ENCODE measurements at regions not wholly inside any gene's neighbourhood (a gene's known extent, or its start where the extent isn't known, plus 50 kb on each side); places are given as distances from the start of the nearest gene placed in this dataset.

GRCh38 chr21:24278711-24279110, 1328.6 kb downstream of the MRPL39 start:
- Histone ChIP-seq H3K56ac (replicated peaks; ENCODE audit: insufficient read length, low read depth, low read length) (no peak overlapping the region), H3K23ac (ENCODE audit: insufficient read length) (no peak overlapping the region)
- CTCF ChIA-PET (ENCODE audit: partially characterized antibody), result no interaction called here
- TF ChIP-seq ATF2 (IDR thresholded peaks at IDR 0.05; ENCODE audit: low read length) (no peak), FOSL1 (IDR thresholded peaks at IDR 0.05; ENCODE audit: insufficient read depth, low read depth, low read length) (no peak), SAP30 (IDR thresholded peaks at IDR 0.05; ENCODE audit: insufficient read depth, insufficient replicate concordance, low read length) (no peak), CBX5 (IDR thresholded peaks at IDR 0.05; ENCODE audit: low read depth, low read length) (no peak), RAD21 (IDR thresholded peaks at IDR 0.05 in 1 of 2, conservative IDR thresholded peaks at IDR 0.05 in 1 of 2; ENCODE audit: low read depth in 2 of 2, low read length in 2 of 2) (no peak), GTF2F1 (IDR thresholded peaks at IDR 0.05; ENCODE audit: borderline replicate concordance, low read depth, low read length) (no peak), HDAC6 (IDR thresholded peaks at IDR 0.05; ENCODE audit: low read depth, low read length) (no peak), CHD1 (IDR thresholded peaks at IDR 0.05; ENCODE audit: low read depth, low read length) (no peak), SUZ12 (IDR thresholded peaks at IDR 0.05; ENCODE audit: low read length) (no peak), MAFK (IDR thresholded peaks at IDR 0.05; ENCODE audit: low read depth, low read length) (no peak), TAF7 (optimal IDR thresholded peaks at IDR 0.05; ENCODE audit: borderline replicate concordance, low read depth, low read length) (no peak), KDM4A (IDR thresholded peaks at IDR 0.05; ENCODE audit: low read depth, low read length, severe bottlenecking) (no peak), TAF1 (IDR thresholded peaks at IDR 0.05; ENCODE audit: low read depth, low read length) (no peak)

More at GRCh38 chr21:24278711-24279110, 1328.6 kb downstream of the MRPL39 start:
- H2BK15ac ChIP-seq (ENCODE audit: low read length), result no peak overlapping the region
- no peaks in the 10 kb centered on the region for H4K20me1 ChIP-seq (replicated peaks in 1 of 2; ENCODE audit: control insufficient read depth in 1 of 2, insufficient read depth in 2 of 2, low read length in 2 of 2)
- H3K79me2 ChIP-seq (ENCODE audit: control insufficient read depth in 1 of 2, insufficient read depth in 2 of 2, low read length in 2 of 2), result no peaks in the 10 kb centered on the region
- 97% methylated on average over 2 of the region's 2 CpGs; no CpG with 5 or more reads in 1 of the 2 experiments for WGBS, 2 experiments (ENCODE audit: extremely low coverage in 1 of 2, insufficient coverage in 1 of 2, insufficient read length in 1 of 2, insufficient replicate concordance in 2 of 2, low coverage in 1 of 2, low lambda C conversion rate in 2 of 2, missing lambda C conversion rate in 1 of 2)
- H2AFZ ChIP-seq (ENCODE audit: low read length), result no peak overlapping the region
- H3K27ac ChIP-seq (ENCODE audit: low read depth, low read length), result no peak overlapping the region
- no peak overlapping the region for H2BK20ac ChIP-seq (ENCODE audit: low read length)
- H2BK120ac ChIP-seq (replicated peaks; ENCODE audit: low read depth, low read length), result no peak overlapping the region
- no peak overlapping the region for H4K5ac ChIP-seq (ENCODE audit: insufficient read length, low read depth, low read length)
- no peaks in the 10 kb centered on the region for H3K79me1 ChIP-seq (ENCODE audit: low read depth, low read length)
- H2BK12ac ChIP-seq (ENCODE audit: low read depth, low read length), result no peak overlapping the region
- no peak overlapping the region for H3K4me3 ChIP-seq (ENCODE audit: extremely low read depth in 1 of 4, insufficient read depth in 2 of 4, low read depth in 3 of 4, low read length in 4 of 4)
- no peaks in the 10 kb centered on the region for H3K4me1 ChIP-seq (replicated peaks in 1 of 4; ENCODE audit: control insufficient read depth in 3 of 4, insufficient read depth in 4 of 4, low read length in 3 of 4)
- no peak overlapping the region for H3K14ac ChIP-seq (ENCODE audit: insufficient read length)
- no peak overlapping the region for H3K18ac ChIP-seq (ENCODE audit: extremely low read depth, low read length)
- no peak overlapping the region for H2BK5ac ChIP-seq (ENCODE audit: low read depth, low read length)
- no peak overlapping the region for H4K91ac ChIP-seq (replicated peaks; ENCODE audit: insufficient read length, low read length)
- no peak overlapping the region for H3K9ac ChIP-seq (replicated peaks in 1 of 4; ENCODE audit: extremely low read depth in 1 of 4, low read depth in 3 of 4, low read length in 3 of 4)
- H3K36me3 ChIP-seq (ENCODE audit: control insufficient read depth in 2 of 4, insufficient read depth in 4 of 4, low read length in 3 of 4), result no peaks in the 10 kb centered on the region
- no peak overlapping the region for H2AK5ac ChIP-seq (ENCODE audit: low read depth, low read length)
- H3K4me2 ChIP-seq (ENCODE audit: insufficient read depth in 1 of 2, low read depth in 2 of 2, low read length in 2 of 2), result no peak overlapping the region
- peaks cover 5 to 11% of the 10 kb centered on the region in 2 experiments for H3K9me3 ChIP-seq (ENCODE audit: insufficient read depth in 2 of 2, low read depth in 1 of 2, low read length in 1 of 2)
- H3K23me2 ChIP-seq (ENCODE audit: low read depth, low read length), result no peaks in the 10 kb centered on the region
- POLR2A ChIA-PET (ENCODE audit: partially characterized antibody), result no interaction called here
- H3K4ac ChIP-seq (replicated peaks; ENCODE audit: insufficient read length, low read depth, low read length), result no peak overlapping the region
- FAIRE-seq (no peak), DNase-seq (ENCODE audit: low read depth in 1 of 2, low spot score in 2 of 2) (no peak)
- H3K27me3 ChIP-seq (replicated peaks in 1 of 4; ENCODE audit: control insufficient read depth in 3 of 4, extremely low read depth in 1 of 4, insufficient read depth in 3 of 4, low read length in 3 of 4), result no peaks in the 10 kb centered on the region
- no peak overlapping the region for H4K8ac ChIP-seq (ENCODE audit: extremely low read depth, insufficient read depth, low read length)
